ENCODE measurements at regions not wholly inside any gene's neighbourhood (a gene's known extent, or its start where the extent isn't known, plus 50 kb on each side); places are given as distances from the start of the nearest gene placed in this dataset.

- Mint-ChIP-seq H3K27me3 (peaks cover 22% of the 10 kb centered on the region), H3K4me1 (no peaks in the 10 kb centered on the region), H3K27ac (no peak overlapping the region), H3K9me3 (no peaks in the 10 kb centered on the region), H3K4me3 (no peak overlapping the region), H3K36me3 (ENCODE audit: low read depth) (no peaks in the 10 kb centered on the region)
- no peak for ATAC-seq
- DNase-seq: no peak
These were observed 68.5 kb upstream of the OSR1 start for GRCh38 chr2:19426941-19427340.

GRCh38 chr2:19426144-19426543 is 67.7 kb upstream of the OSR1 start:
- Mint-ChIP-seq H3K9me3 (no peaks in the 10 kb centered on the region), H3K36me3 (ENCODE audit: low read depth) (no peaks in the 10 kb centered on the region), H3K4me1 (no peaks in the 10 kb centered on the region), H3K27me3 (peaks cover 23% of the 10 kb centered on the region), H3K4me3 (no peak overlapping the region), H3K27ac (no peak overlapping the region)
- no peak for ATAC-seq
- DNase-seq: no peak

GRCh38 chr2:19425419-19425818 is 67.0 kb upstream of the OSR1 start:
- DNase-seq (no peak), ATAC-seq (no peak)
- no peaks in the 10 kb centered on the region for H3K4me1 Mint-ChIP-seq
- no peaks in the 10 kb centered on the region for H3K36me3 Mint-ChIP-seq (ENCODE audit: low read depth)
- H3K9me3 Mint-ChIP-seq: no peaks in the 10 kb centered on the region
- no peak overlapping the region for H3K27ac Mint-ChIP-seq
- peaks cover 21% of the 10 kb centered on the region for H3K27me3 Mint-ChIP-seq
- no peak overlapping the region for H3K4me3 Mint-ChIP-seq

GRCh38 chr2:19419211-19419880 is 60.9 kb upstream of the OSR1 start:
- no peak overlapping the region for H3K27ac Mint-ChIP-seq
- H3K4me1 Mint-ChIP-seq: no peaks in the 10 kb centered on the region
- H3K36me3 Mint-ChIP-seq (ENCODE audit: low read depth): no peaks in the 10 kb centered on the region
- no peaks in the 10 kb centered on the region for H3K9me3 Mint-ChIP-seq
- no peak overlapping the region for H3K4me3 Mint-ChIP-seq
- DNase-seq: no peak
- peaks cover 18% of the 10 kb centered on the region for H3K27me3 Mint-ChIP-seq
- ATAC-seq: no peak

GRCh38 chr2:19416784-19417684 is 58.6 kb upstream of the OSR1 start:
- H3K4me3 Mint-ChIP-seq: no peak overlapping the region
- ATAC-seq (no peak), DNase-seq (no peak)
- no peaks in the 10 kb centered on the region for H3K4me1 Mint-ChIP-seq
- H3K36me3 Mint-ChIP-seq (ENCODE audit: low read depth): no peaks in the 10 kb centered on the region
- H3K27ac Mint-ChIP-seq: no peak overlapping the region
- no peaks in the 10 kb centered on the region for H3K9me3 Mint-ChIP-seq
- peaks cover 9% of the 10 kb centered on the region for H3K27me3 Mint-ChIP-seq

- ATAC-seq (no peak), DNase-seq (no peak)
- Mint-ChIP-seq H3K27me3 (peaks cover 6% of the 10 kb centered on the region), H3K4me1 (no peaks in the 10 kb centered on the region), H3K27ac (no peak overlapping the region), H3K9me3 (no peaks in the 10 kb centered on the region), H3K4me3 (no peak overlapping the region), H3K36me3 (ENCODE audit: low read depth) (no peaks in the 10 kb centered on the region)
These were observed 57.7 kb upstream of the OSR1 start for GRCh38 chr2:19416083-19416482.

GRCh38 chr2:19409046-19409445 is 50.6 kb upstream of the OSR1 start:
- H3K4me1 Mint-ChIP-seq: no peaks in the 10 kb centered on the region
- H3K27ac Mint-ChIP-seq: no peak overlapping the region
- H3K27me3 Mint-ChIP-seq: peaks cover 14% of the 10 kb centered on the region
- peaks cover 3% of the 10 kb centered on the region for H3K9me3 Mint-ChIP-seq
- H3K36me3 Mint-ChIP-seq (ENCODE audit: low read depth): no peaks in the 10 kb centered on the region
- no peak for DNase-seq
- no peak for ATAC-seq
- H3K4me3 Mint-ChIP-seq: no peak overlapping the region

GRCh38 chr2:19408592-19408991 is 50.2 kb upstream of the OSR1 start:
- peaks cover 3% of the 10 kb centered on the region for H3K9me3 Mint-ChIP-seq
- DNase-seq: no peak
- peaks cover 14% of the 10 kb centered on the region for H3K27me3 Mint-ChIP-seq
- no peak overlapping the region for H3K27ac Mint-ChIP-seq
- no peak overlapping the region for H3K4me3 Mint-ChIP-seq
- no peak for ATAC-seq
- no peaks in the 10 kb centered on the region for H3K36me3 Mint-ChIP-seq (ENCODE audit: low read depth)
- H3K4me1 Mint-ChIP-seq: no peaks in the 10 kb centered on the region
